Heart right ventricle (tissue), 16 donors: ENCODE measurements at regions not wholly inside any gene's neighbourhood (a gene's known extent, or its start where the extent isn't known, plus 50 kb on each side); places are given as distances from the start of the nearest gene placed in this dataset.

ENCODE experiments used
- ATAC-seq, 8 donors: fragments of 200-7000 bp; cut with Tn5 transposase; one replicate each; pipeline ENCODE4 v1.9.1; 2020; ENCODE audit warnings: mild to moderate bottlenecking in 8 of 8, moderate library complexity in 8 of 8, moderate number of reproducible peaks in 1 of 8
- DNase-seq, 2 donors: peaks; one replicate each; pipeline ENCODE4 v3.0.0-alpha.2; 2020
- H3K27ac ChIP-seq, 10 donors: fragments of 200-600 bp; sonication (generic) in 2 of 10; one replicate each; pipeline versions ENCODE4 v1.5.0 to v1.8.0; 2020 to 2022; ENCODE audit warnings: mild to moderate bottlenecking in 3 of 10
- H3K27me3 ChIP-seq, 7 donors: fragments of 200-600 bp; one replicate each; pipeline ENCODE4 v1.8.0; 2021 to 2022; ENCODE audit warnings: mild to moderate bottlenecking in 2 of 7
- H3K36me3 ChIP-seq, 9 donors: fragments of 200-600 bp; sonication (generic) in 1 of 9; one replicate each; pipeline versions ENCODE4 v1.5.0 to v1.8.0; 2020 to 2022; ENCODE audit warnings: mild to moderate bottlenecking in 2 of 9
- H3K4me1 ChIP-seq, 9 donors: fragments of 200-600 bp; sonication (generic) in 1 of 9; one replicate each; pipeline versions ENCODE4 v1.5.0 to v1.8.0; 2020 to 2022; ENCODE audit warnings: mild to moderate bottlenecking in 4 of 9
- H3K4me3 ChIP-seq, 10 donors: fragments of 200-600 bp; sonication (generic) in 2 of 10; one replicate each; pipeline versions ENCODE4 v1.5.0 to v1.8.0; 2020 to 2022; ENCODE audit warnings: mild to moderate bottlenecking in 7 of 10, moderate library complexity in 2 of 10
- H3K9me3 ChIP-seq, 11 donors: fragments of 200-600 bp in 10 of 11; sonication (generic) in 2 of 11; one replicate each; pipeline versions ENCODE4 v1.5.0 to v1.8.0; 2013 to 2022; ENCODE audit warnings: mild to moderate bottlenecking in 2 of 11, control low read depth in 1 of 11, moderate library complexity in 1 of 11
- CTCF ChIP-seq, 9 donors: fragments of 200-600 bp; sonication (generic) in 2 of 9; IDR thresholded peaks; one replicate each; pipeline versions ENCODE4 v1.5.0 to v1.8.0; 2021 to 2022; ENCODE audit warnings: antibody characterized with exemption in 9 of 9, mild to moderate bottlenecking in 5 of 9, moderate library complexity in 1 of 9
- WGBS, 2 donors: extraction: QIAGEN DNeasy Blood & Tissue Kit; methylation state at CpG; one replicate each; pipeline ENCODE4 v1.1.7; 2013; ENCODE audit warnings: inconsistent platforms in 1 of 2; 5-methylcytosine and 5-hydroxymethylcytosine counted together
- intact Hi-C, 10 donors: fragments of 100-400 bp; cut with DNase I; formaldehyde crosslinking; loops; one replicate each; pipeline versions ENCODE4 v1.11.1 to v1.14.2; 2022
- donor health status: Arrhythmogenic right ventricular cardiomyopathy.
- donor health status: ischemic (EF 13 %, LVEDD 7.1; RV severe dilation, severe dysfunction).
- donor health status: healthy with polysubstance abuse.
- donor health status: DM: no; HTN: yes; CAD: no.
- donor health status: DM: no; HTN: no; CAD: no.
- donor health status: ischemic (EF 25% LVEDD 6.9; RV normal size, moderate dysfunction).
- donor health status: ischemic (EF 25% LVEDD 5.7; RV mildly dilated, moderate dysfunction).
- donor health status: healthy.
- donor health status: DM: yes; HTN: yes; CAD: no.
- donor health status: Ischemic cardiomyopathy.
- donor health status: ischemic (EF 35%, LVEDD 5.7; RV mildly dilated, moderate dysfunction).
- donor health status: nonischemic (EF 11% LVEDD 7.7; RV severe dilation, severe dysfunction).
- donor health status: DM: yes; HTN: yes; CAD: no.
- donor health status: PGD.
- donor health status: ischemic (EF 29% LVEDD 5.4; RV normal size, mild dysfunction).
- donor health status: nonischemic (EF 23%, LVEDD 6.1; RV moderate dilation, normal function).

GRCh38 chr6:21816231-21816630, 222.7 kb downstream of the SOX4 start:
- intact Hi-C loops: no loop called here
- no peaks in the 10 kb centered on the region for H3K36me3 ChIP-seq
- no peak overlapping the region for H3K27ac ChIP-seq
- no peaks in the 10 kb centered on the region for H3K4me1 ChIP-seq
- no peak for ATAC-seq
- TF ChIP-seq CTCF (IDR thresholded peaks at IDR 0.05): no peak
- WGBS, 2 donors: 94 to 96% methylated on average over 3 of the region's 3 CpGs
- H3K27me3 ChIP-seq: no peaks in the 10 kb centered on the region
- no peaks in the 10 kb centered on the region for H3K9me3 ChIP-seq
- H3K4me3 ChIP-seq: no peak overlapping the region
- DNase-seq: no peak

DNA sequence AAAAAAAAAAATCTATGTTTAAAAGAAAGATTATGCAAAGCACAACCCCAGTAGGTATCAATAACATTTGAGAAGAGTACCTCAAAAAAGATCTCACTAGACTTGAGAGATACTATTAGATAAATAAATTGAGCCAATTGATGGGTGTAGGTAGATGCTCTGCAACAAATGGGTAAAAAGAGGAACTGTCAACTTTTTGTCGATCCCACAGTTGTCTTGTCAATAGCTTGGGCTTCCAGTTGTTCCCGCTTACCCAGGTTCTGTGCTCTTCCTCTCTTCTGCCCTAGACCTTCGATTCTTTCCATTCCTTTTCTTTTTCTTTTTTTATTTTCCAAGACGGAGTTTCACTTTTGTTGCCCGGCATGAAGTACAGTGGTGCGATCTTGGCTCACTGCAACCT, 226.9 kb downstream of the SOX4 start:
- H3K9me3 ChIP-seq: no peaks in the 10 kb centered on the region
- no peaks in the 10 kb centered on the region for H3K36me3 ChIP-seq
- 96 to 97% methylated on average over 6 of the region's 6 CpGs for WGBS, 2 donors
- no peak overlapping the region for H3K27ac ChIP-seq
- no peaks in the 10 kb centered on the region for H3K27me3 ChIP-seq
- no peaks in the 10 kb centered on the region for H3K4me1 ChIP-seq
- ATAC-seq (no peak), DNase-seq (no peak)
- no peak for TF ChIP-seq CTCF (IDR thresholded peaks at IDR 0.05)
- intact Hi-C loops: no loop called here
- no peak overlapping the region for H3K4me3 ChIP-seq

- H3K9me3 ChIP-seq: no peaks in the 10 kb centered on the region
- no peak overlapping the region for H3K27ac ChIP-seq
- DNase-seq: no peak
- no peaks in the 10 kb centered on the region for H3K4me1 ChIP-seq
- intact Hi-C loops: no loop called here
- H3K4me3 ChIP-seq: no peak overlapping the region
- H3K27me3 ChIP-seq: no peaks in the 10 kb centered on the region
- no peaks in the 10 kb centered on the region for H3K36me3 ChIP-seq
- ATAC-seq: no peak
- WGBS, 2 donors: 78 to 79% methylated on average over 1 of the region's 1 CpG
- TF ChIP-seq CTCF (IDR thresholded peaks at IDR 0.05): no peak
Observed at GRCh38 chr6:21823371-21823770, 229.8 kb downstream of the SOX4 start.

DNA sequence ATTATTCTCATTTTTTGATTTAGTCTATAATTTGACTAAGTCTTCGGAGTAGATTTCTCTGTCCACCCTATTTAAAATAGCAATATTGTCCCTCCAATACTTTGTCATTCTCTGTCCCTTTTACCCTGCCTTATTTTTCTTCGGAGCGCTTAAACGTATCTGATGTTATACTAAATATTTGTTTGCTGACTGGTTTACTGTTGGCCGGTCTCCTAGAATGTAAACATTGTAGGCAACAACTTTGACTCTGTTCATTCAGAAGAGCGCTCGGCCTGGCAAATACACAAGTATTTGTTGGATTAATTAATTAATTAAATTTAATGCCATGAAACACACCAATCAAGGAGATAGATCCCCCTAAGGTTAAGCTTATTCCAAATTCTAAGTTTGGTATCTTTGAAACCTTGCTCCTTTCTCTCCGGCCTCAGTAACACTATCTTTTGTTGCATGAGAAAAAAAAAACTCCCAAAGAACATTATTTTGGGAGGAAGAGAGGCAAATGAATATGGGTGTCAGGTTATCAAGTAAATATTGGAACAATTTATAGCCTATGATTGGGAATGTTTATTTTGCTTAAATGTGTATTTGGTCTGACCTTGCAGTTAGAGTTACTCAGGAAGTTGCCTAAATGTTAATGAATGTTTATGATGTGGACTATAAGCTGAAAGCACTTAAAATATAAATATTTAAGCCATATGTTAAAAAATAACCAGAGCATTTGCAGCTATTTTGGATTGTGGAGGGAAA, 231.1 kb downstream of the SOX4 start:
- H3K36me3 ChIP-seq: no peaks in the 10 kb centered on the region
- H3K9me3 ChIP-seq: no peaks in the 10 kb centered on the region
- no peak overlapping the region for H3K4me3 ChIP-seq
- H3K27me3 ChIP-seq: no peaks in the 10 kb centered on the region
- no peak overlapping the region for H3K27ac ChIP-seq
- 77 to 92% methylated on average over 8 of the region's 8 CpGs for WGBS, 2 donors
- peaks cover 0 to 5% (median 0%) of the 10 kb centered on the region in 9 donors for H3K4me1 ChIP-seq
- TF ChIP-seq CTCF (IDR thresholded peaks at IDR 0.05): no peak
- intact Hi-C loops: no loop called here
- ATAC-seq: no peak
- no peak for DNase-seq
